ENCODE measurements at regions not wholly inside any gene's neighbourhood (a gene's known extent, or its start where the extent isn't known, plus 50 kb on each side); places are given as distances from the start of the nearest gene placed in this dataset.

DNA sequence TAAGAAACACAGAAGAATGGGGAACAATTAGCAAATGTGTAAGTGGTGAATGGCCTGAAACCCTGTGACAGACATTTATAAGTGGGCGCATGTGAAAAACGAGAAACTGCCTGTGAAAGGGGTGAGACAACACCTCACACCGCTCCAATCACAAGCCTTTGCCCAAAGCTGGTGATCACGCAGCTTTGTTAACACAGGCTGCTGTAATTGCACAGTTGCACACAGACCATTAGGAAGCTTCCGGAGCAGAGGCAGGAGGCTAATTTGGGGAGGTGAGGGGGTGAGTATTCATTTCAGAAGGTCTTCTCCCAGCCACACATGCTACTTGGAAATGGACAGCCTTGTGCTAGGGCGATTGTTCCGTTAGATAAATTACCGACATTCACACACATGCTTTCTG, 294.0 kb downstream of the MED10 start:
- TF ChIP-seq EP300 (IDR thresholded peaks at IDR 0.05; ENCODE audit: borderline replicate concordance): no peak
- TF ChIP-seq NFIC (IDR thresholded peaks at IDR 0.05): no peak
- TF ChIP-seq, protein P1, sequence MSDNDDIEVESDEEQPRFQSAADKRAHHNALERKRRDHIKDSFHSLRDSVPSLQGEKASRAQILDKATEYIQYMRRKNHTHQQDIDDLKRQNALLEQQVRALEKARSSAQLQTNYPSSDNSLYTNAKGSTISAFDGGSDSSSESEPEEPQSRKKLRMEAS (IDR thresholded peaks at IDR 0.05): no peak
- no peak for TF ChIP-seq EGR1 (IDR thresholded peaks at IDR 0.05)
- TF ChIP-seq TEAD4 (IDR thresholded peaks at IDR 0.05): no peak
- TF ChIP-seq TAF1 (IDR thresholded peaks at IDR 0.05; ENCODE audit: low read depth): no peak
- no peak for TF ChIP-seq RAD21 (IDR thresholded peaks at IDR 0.05; ENCODE audit: low read depth)
- no peak for TF ChIP-seq REST (IDR thresholded peaks at IDR 0.05; ENCODE audit: low read depth)
- TF ChIP-seq CREB1 (IDR thresholded peaks at IDR 0.05; ENCODE audit: low read depth): no peak
- no peak for TF ChIP-seq FOXM1 (IDR thresholded peaks at IDR 0.05; ENCODE audit: borderline replicate concordance, low read depth)
- TF ChIP-seq YY1 (IDR thresholded peaks at IDR 0.05; ENCODE audit: low read depth): no peak
- TF ChIP-seq, protein P2, sequence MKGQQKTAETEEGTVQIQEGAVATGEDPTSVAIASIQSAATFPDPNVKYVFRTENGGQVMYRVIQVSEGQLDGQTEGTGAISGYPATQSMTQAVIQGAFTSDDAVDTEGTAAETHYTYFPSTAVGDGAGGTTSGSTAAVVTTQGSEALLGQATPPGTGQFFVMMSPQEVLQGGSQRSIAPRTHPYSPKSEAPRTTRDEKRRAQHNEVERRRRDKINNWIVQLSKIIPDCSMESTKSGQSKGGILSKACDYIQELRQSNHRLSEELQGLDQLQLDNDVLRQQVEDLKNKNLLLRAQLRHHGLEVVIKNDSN (IDR thresholded peaks at IDR 0.05): no peak
- no peak for TF ChIP-seq ZBTB7A (IDR thresholded peaks at IDR 0.05; ENCODE audit: low read depth)
- no peak for TF ChIP-seq CEBPB (IDR thresholded peaks at IDR 0.05)
- no peak for TF ChIP-seq TCF12 (IDR thresholded peaks at IDR 0.05; ENCODE audit: low read depth)

GRCh38 chr5:6083311-6083978, 294.9 kb downstream of the MED10 start:
- TF ChIP-seq TAF1 (IDR thresholded peaks at IDR 0.05; ENCODE audit: low read depth) (no peak), CREB1 (IDR thresholded peaks at IDR 0.05; ENCODE audit: low read depth) (no peak)

DNA sequence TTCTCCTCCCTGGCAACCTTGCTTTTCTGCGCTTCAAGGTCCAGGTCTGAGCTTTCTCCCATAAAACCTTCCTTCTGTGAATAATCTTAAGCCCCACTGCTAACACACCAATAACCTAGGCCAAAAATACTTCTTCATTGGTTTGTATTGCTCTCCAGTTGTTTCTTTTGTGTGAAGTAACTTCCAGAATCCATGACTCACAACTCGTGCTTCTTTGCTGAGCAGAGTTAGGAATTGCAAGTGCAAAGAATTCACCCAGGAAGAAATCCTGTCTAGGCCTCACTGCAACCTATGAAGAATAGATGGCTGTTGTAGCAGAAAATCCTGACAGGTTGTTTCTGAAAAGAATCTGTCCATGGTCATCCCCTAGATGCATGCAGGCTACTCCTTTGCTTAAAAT, 295.7 kb downstream of the MED10 start:
- TF ChIP-seq TAF1 (IDR thresholded peaks at IDR 0.05; ENCODE audit: low read depth): no peak
- TF ChIP-seq ZBTB7A (IDR thresholded peaks at IDR 0.05; ENCODE audit: low read depth): no peak
- TF ChIP-seq REST (IDR thresholded peaks at IDR 0.05; ENCODE audit: low read depth): no peak
- TF ChIP-seq TEAD4 (IDR thresholded peaks at IDR 0.05): no peak
- TF ChIP-seq TCF12 (IDR thresholded peaks at IDR 0.05; ENCODE audit: low read depth): no peak
- TF ChIP-seq YY1 (IDR thresholded peaks at IDR 0.05; ENCODE audit: low read depth): no peak
- TF ChIP-seq, protein P2 (IDR thresholded peaks at IDR 0.05): no peak
- no peak for TF ChIP-seq EP300 (IDR thresholded peaks at IDR 0.05; ENCODE audit: borderline replicate concordance)
- TF ChIP-seq FOXM1 (IDR thresholded peaks at IDR 0.05; ENCODE audit: borderline replicate concordance, low read depth): no peak
- no peak for TF ChIP-seq CEBPB (IDR thresholded peaks at IDR 0.05)
- no peak for TF ChIP-seq RAD21 (IDR thresholded peaks at IDR 0.05; ENCODE audit: low read depth)

- TF ChIP-seq YY1 (IDR thresholded peaks at IDR 0.05; ENCODE audit: low read depth): no peak
Observed at GRCh38 chr5:6081727-6082210, 296.6 kb downstream of the MED10 start.

- TF ChIP-seq EGR1 (IDR thresholded peaks at IDR 0.05) (no peak), RAD21 (IDR thresholded peaks at IDR 0.05; ENCODE audit: low read depth) (no peak), NFIC (IDR thresholded peaks at IDR 0.05) (no peak), TEAD4 (IDR thresholded peaks at IDR 0.05) (no peak), REST (IDR thresholded peaks at IDR 0.05; ENCODE audit: low read depth) (no peak)
Observed at GRCh38 chr5:6080930-6081726, 297.2 kb downstream of the MED10 start.
